A549 (cell line): ENCODE measurements at regions not wholly inside any gene's neighbourhood (a gene's known extent, or its start where the extent isn't known, plus 50 kb on each side); places are given as distances from the start of the nearest gene placed in this dataset.
A peak's percentile ranks its signal among the peaks of the same experiment; 100 is the strongest.

Source experiments
- ATAC-seq, 2 experiments: fragments of 200-7000 bp in 1 of 2; fragments of >200 bp in 1 of 2; cut with Nextera tagmentation in 1 of 2; cut with Tn5 transposase in 1 of 2; 3 replicates each; pipeline versions ENCODE4 v1.8.0 to v1.9.1; 2018 to 2020; ENCODE audit warnings: mild to moderate bottlenecking in 1 of 2, moderate library complexity in 1 of 2
- CTCF ChIA-PET: fragments of 300-600 bp; sonication (Branson Sonifier 250); formaldehyde crosslinking; extraction: SDS; loops from one replicate; lab custom pipeline; 2021; ENCODE audit warnings: antibody characterized with exemption, inconsistent platforms; lab: Yijun Ruan, JAX
- POLR2A ChIA-PET: fragments of 350-600 bp; formaldehyde crosslinking; extraction: SDS; loops from one replicate; lab custom pipeline; 2021; ENCODE audit warnings: antibody characterized with exemption, inconsistent platforms; lab: Yijun Ruan, JAX
- DNase-seq, 2 experiments: peaks; one replicate each; pipeline versions ENCODE4 v3.0.0 to v3.0.0-alpha.2; 2011 to 2016; ENCODE audit warnings: low read depth in 1 of 2, low spot score in 1 of 2
- FAIRE-seq: peaks from 2 replicates; lab custom pipeline; 2011; peaks lifted over from hg19 to GRCh38; lab: Jason Lieb, UNC
- H3K27ac ChIP-seq, 2 experiments: fragments of >200 bp; sonication (Bioruptor Twin); formaldehyde crosslinking; 3 replicates each; pipeline ENCODE4 v1.5.1; 2016 to 2017
- H3K4me1 ChIP-seq: fragments of >200 bp; sonication (Bioruptor Twin); formaldehyde crosslinking; 3 replicates; pipeline ENCODE4 v1.6.1; 2016
- H3K4me2 ChIP-seq: fragments of >200 bp; sonication (Bioruptor Twin); formaldehyde crosslinking; 3 replicates; pipeline ENCODE4 v1.6.1; 2016
- H3K4me3 ChIP-seq: fragments of >200 bp; sonication (Bioruptor Twin); formaldehyde crosslinking; 3 replicates; pipeline ENCODE4 v1.5.1; 2016
- H3K9me3 ChIP-seq: fragments of >200 bp; sonication (Bioruptor Twin); formaldehyde crosslinking; 3 replicates; pipeline ENCODE4 v1.6.1; 2016
- ATOH8 ChIP-seq: fragments of 250-450 bp; sonication (Bioruptor Pico); IDR thresholded peaks from 2 replicates; pipeline ENCODE4 v1.5.0; 2020; ENCODE audit warnings: low read depth, mild to moderate bottlenecking, moderate library complexity
- CEBPB ChIP-seq, 2 experiments: fragments of >200 bp in 1 of 2; sonication (Bioruptor Twin) in 1 of 2; formaldehyde crosslinking in 1 of 2; IDR thresholded peaks; 2 replicates each; pipeline ENCODE4 v1.6.1; 2012 to 2016
- EHF ChIP-seq: fragments of 250-450 bp; sonication (Bioruptor Pico); IDR thresholded peaks from 2 replicates; pipeline ENCODE4 v1.5.0; 2020; ENCODE audit warnings: mild to moderate bottlenecking
- EHMT2 ChIP-seq: fragments of 200-600 bp; sonication (generic); IDR thresholded peaks from 2 replicates; pipeline ENCODE4 v1.6.1; 2016; ENCODE audit warnings: antibody characterized with exemption, low read depth, mild to moderate bottlenecking, moderate library complexity
- ELK1 ChIP-seq: fragments of 150-350 bp; IDR thresholded peaks from 2 replicates; pipeline ENCODE4 v1.6.1; 2014; ENCODE audit warnings: low read depth, mild to moderate bottlenecking, low read length
- ESRRA ChIP-seq: fragments of 150-350 bp; IDR thresholded peaks from 2 replicates; pipeline ENCODE4 v1.6.1; 2014; ENCODE audit warnings: mild to moderate bottlenecking, low read length, borderline replicate concordance
- GATA3 ChIP-seq: IDR thresholded peaks from 2 replicates; pipeline ENCODE4 v1.6.1; 2012; ENCODE audit warnings: borderline replicate concordance
- HOXA7 ChIP-seq: fragments of 250-450 bp; sonication (Bioruptor Pico); IDR thresholded peaks from 2 replicates; pipeline ENCODE4 v1.5.0; 2020; ENCODE audit warnings: mild to moderate bottlenecking, moderate library complexity
- HOXB5 ChIP-seq: fragments of 250-450 bp; sonication (Bioruptor Pico); IDR thresholded peaks from 2 replicates; pipeline ENCODE4 v1.5.0; 2020; ENCODE audit warnings: mild to moderate bottlenecking, moderate library complexity
- JUN ChIP-seq, 2 experiments: fragments of >200 bp; sonication (Bioruptor Twin); formaldehyde crosslinking; IDR thresholded peaks; 2 replicates in 1 of 2; 3 replicates in 1 of 2; pipeline ENCODE4 v1.6.1; 2016 to 2017
- JUNB ChIP-seq: fragments of >200 bp; sonication (Bioruptor Twin); formaldehyde crosslinking; IDR thresholded peaks from 2 replicates; pipeline ENCODE4 v1.6.1; 2016
- KDM1A ChIP-seq: fragments of 200-600 bp; sonication (generic); IDR thresholded peaks from 2 replicates; pipeline ENCODE4 v1.6.1; 2016; ENCODE audit warnings: low read depth, mild to moderate bottlenecking
- KDM5A ChIP-seq: fragments of 200-600 bp; sonication (generic); IDR thresholded peaks from 2 replicates; pipeline ENCODE4 v1.6.1; 2016; ENCODE audit warnings: antibody characterized with exemption, mild to moderate bottlenecking
- MAFK ChIP-seq: fragments of 450-650 bp; IDR thresholded peaks from 2 replicates; pipeline ENCODE4 v1.6.1; 2014; ENCODE audit not compliant: partially characterized antibody
- MAX ChIP-seq: IDR thresholded peaks from 2 replicates; pipeline ENCODE4 v1.6.1; 2012
- MAZ ChIP-seq: fragments of 150-350 bp; IDR thresholded peaks from 2 replicates; pipeline ENCODE4 v1.6.1; 2014; ENCODE audit warnings: antibody characterized with exemption, low read depth, low read length, borderline replicate concordance
- NR3C1 ChIP-seq: fragments of >200 bp; sonication (Bioruptor Twin); formaldehyde crosslinking; IDR thresholded peaks from 3 replicates; pipeline ENCODE4 v1.6.1; 2017
- PBX3 ChIP-seq: IDR thresholded peaks from 2 replicates; pipeline ENCODE4 v1.6.1; 2012
- PHF8 ChIP-seq: fragments of 200-600 bp; sonication (generic); IDR thresholded peaks from 2 replicates; pipeline ENCODE4 v1.6.1; 2016; ENCODE audit warnings: low read depth, mild to moderate bottlenecking, antibody characterized with exemption, moderate library complexity, borderline replicate concordance
- POLR2A ChIP-seq: IDR thresholded peaks from 2 replicates; pipeline ENCODE4 v1.6.1; 2012; ENCODE audit warnings: mild to moderate bottlenecking, low read length
- RAD21 ChIP-seq, 2 experiments: fragments of >200 bp in 1 of 2; sonication (Bioruptor Twin) in 1 of 2; formaldehyde crosslinking in 1 of 2; IDR thresholded peaks in 1 of 2; conservative IDR thresholded peaks in 1 of 2; 2 replicates in 1 of 2; 3 replicates in 1 of 2; pipeline ENCODE4 v1.6.1; 2012 to 2018; ENCODE audit warnings: inconsistent platforms in 1 of 2
- SREBF2 ChIP-seq: fragments of 450-650 bp; IDR thresholded peaks from 2 replicates; pipeline ENCODE4 v1.6.1; 2014; ENCODE audit warnings: mild to moderate bottlenecking, moderate library complexity
- ZC3H11A ChIP-seq: fragments of 450-650 bp; IDR thresholded peaks from 2 replicates; pipeline ENCODE4 v1.6.1; 2014; ENCODE audit warnings: antibody characterized with exemption, mild to moderate bottlenecking
- ZFP36 ChIP-seq: fragments of 450-650 bp; IDR thresholded peaks from 2 replicates; pipeline ENCODE4 v1.6.1; 2014; ENCODE audit warnings: borderline replicate concordance; ENCODE audit not compliant: partially characterized antibody
- ZNF302 ChIP-seq: fragments of 250-450 bp; sonication (Bioruptor Pico); IDR thresholded peaks from 2 replicates; pipeline ENCODE4 v1.9.0; 2021; ENCODE audit warnings: inconsistent platforms, mild to moderate bottlenecking, moderate library complexity
- ZSCAN20 ChIP-seq: fragments of 250-450 bp; sonication (Bioruptor Pico); IDR thresholded peaks from 2 replicates; pipeline ENCODE4 v1.8.0; 2022; ENCODE audit warnings: mild to moderate bottlenecking, moderate library complexity
- WGBS: methylation state at CpG from one replicate; pipeline ENCODE4 v1.1.6; 2017; ENCODE audit errors: missing lambda C conversion rate; 5-methylcytosine and 5-hydroxymethylcytosine counted together

GRCh38 chrX:138939038-138939437 is 227.5 kb upstream of the FGF13 start:
- TF ChIP-seq ESRRA (no peak), ZFP36 (no peak), RAD21 (conservative IDR thresholded peaks at IDR 0.05 in 1 of 2, IDR thresholded peaks at IDR 0.05 in 1 of 2) (no peak), MAZ (no peak), HOXB5 (CRISPR knock-in tag) (no peak), ZNF302 (no peak), HOXA7 (CRISPR knock-in tag) (no peak)
- Histone ChIP-seq H3K9me3 (no peaks in the 10 kb centered on the region), H3K4me1 (no peaks in the 10 kb centered on the region), H3K4me3 (no peak overlapping the region), H3K27ac (no peak overlapping the region), H3K4me2 (no peak overlapping the region)
- ATAC-seq (no peak), DNase-seq (no peak), FAIRE-seq (peak; percentile 97)
- CTCF ChIA-PET = no interaction called here
- POLR2A ChIA-PET = no interaction called here

- TF ChIP-seq CEBPB (IDR thresholded peaks at IDR 0.05) (no peak), PBX3 (no peak), EHF (CRISPR knock-in tag) (no peak), JUN (IDR thresholded peaks at IDR 0.05) (no peak), ESRRA (no peak), ZC3H11A (no peak), MAX (no peak), MAFK (no peak), ATOH8 (no peak), SREBF2 (no peak), POLR2A (no peak), PHF8 (no peak), ELK1 (no peak), ZSCAN20 (CRISPR knock-in tag) (no peak), GATA3 (no peak), KDM1A (no peak)
- Histone ChIP-seq H3K9me3 (no peaks in the 10 kb centered on the region), H3K4me3 (no peak overlapping the region), H3K27ac (no peak overlapping the region), H3K4me2 (no peak overlapping the region), H3K4me1 (no peaks in the 10 kb centered on the region)
- 0% methylated on average over 1 of the region's 1 CpG for WGBS
- FAIRE-seq (no peak), ATAC-seq (no peak), DNase-seq (no peak)
- CTCF ChIA-PET = no interaction called here
- POLR2A ChIA-PET = no interaction called here
Measured at GRCh38 chrX:138938003-138938402, 226.5 kb upstream of the FGF13 start.

- ATAC-seq = no peak
- WGBS = 44% methylated on average over 2 of the region's 2 CpGs
- no peak overlapping the region for H3K4me3 ChIP-seq
- POLR2A ChIA-PET = no interaction called here
- TF ChIP-seq KDM1A (no peak), ELK1 (no peak), JUNB (no peak), NR3C1 (no peak), EHMT2 (no peak), KDM5A (no peak)
- CTCF ChIA-PET = no interaction called here
- DNase-seq = no peak
- H3K9me3 ChIP-seq = no peaks in the 10 kb centered on the region
- no peak overlapping the region for H3K27ac ChIP-seq
- FAIRE-seq = no peak
- H3K4me2 ChIP-seq = no peak overlapping the region
- no peaks in the 10 kb centered on the region for H3K4me1 ChIP-seq
Measured at GRCh38 chrX:138931212-138931611, 219.7 kb upstream of the FGF13 start.
